GM18868 (cell line): ENCODE measurements at regions not wholly inside any gene's neighbourhood (a gene's known extent, or its start where the extent isn't known, plus 50 kb on each side); places are given as distances from the start of the nearest gene placed in this dataset.

Experiments
- ATAC-seq: cut with Tn5 transposase; IDR thresholded peaks from one replicate; pipeline ENCODE4 v1.9.1; 2021; ENCODE audit warnings: mild to moderate bottlenecking, moderate library complexity; ENCODE audit not compliant: unreplicated experiment

- ATAC-seq: no peak
Measured at GRCh38 chr2:128901572-128902391, 583.1 kb upstream of the HS6ST1 start.

GRCh38 chr2:128903637-128904036 lies 585.0 kb upstream of the HS6ST1 start:
- ATAC-seq: no peak

GRCh38 chr2:128911276-128911675 lies 592.6 kb upstream of the HS6ST1 start:
- ATAC-seq: no peak

GRCh38 chr2:128914320-128914719 lies 595.7 kb upstream of the HS6ST1 start:
- ATAC-seq: no peak

GRCh38 chr2:128921751-128922150 lies 603.1 kb upstream of the HS6ST1 start:
- no peak for ATAC-seq

- ATAC-seq: no peak
Measured at GRCh38 chr2:128922154-128922553, 603.5 kb upstream of the HS6ST1 start.

- no peak for ATAC-seq
Measured at GRCh38 chr2:128925631-128926030, 607.0 kb upstream of the HS6ST1 start.

GRCh38 chr2:128930101-128930500 lies 611.4 kb upstream of the HS6ST1 start:
- ATAC-seq: no peak

- no peak for ATAC-seq
Measured at GRCh38 chr2:128940378-128940777, 621.7 kb upstream of the HS6ST1 start.

- no peak for ATAC-seq
Measured at GRCh38 chr2:128941751-128942150, 623.1 kb upstream of the HS6ST1 start.

- ATAC-seq: no peak
Measured at GRCh38 chr2:128949360-128949759, 630.7 kb upstream of the HS6ST1 start.

- no peak for ATAC-seq
Measured at GRCh38 chr2:128950758-128951157, 632.1 kb upstream of the HS6ST1 start.

- ATAC-seq: no peak
Measured at GRCh38 chr2:128958241-128958640, 639.6 kb upstream of the HS6ST1 start.

- ATAC-seq: no peak
Measured at GRCh38 chr2:128967646-128968045, 649.0 kb upstream of the HS6ST1 start.

GRCh38 chr2:128969374-128969773 lies 650.7 kb upstream of the HS6ST1 start:
- ATAC-seq: no peak

- no peak for ATAC-seq
Measured at GRCh38 chr2:128970332-128971116, 651.9 kb upstream of the HS6ST1 start.

GRCh38 chr2:128973566-128973965 lies 654.9 kb upstream of the HS6ST1 start:
- ATAC-seq: no peak

- no peak for ATAC-seq
Measured at GRCh38 chr2:128978212-128978611, 659.5 kb upstream of the HS6ST1 start.

GRCh38 chr2:128979182-128979581 lies 660.5 kb upstream of the HS6ST1 start:
- no peak for ATAC-seq

GRCh38 chr2:128980475-128980874 lies 661.8 kb upstream of the HS6ST1 start:
- ATAC-seq: no peak

GRCh38 chr2:128981353-128981752 lies 662.7 kb upstream of the HS6ST1 start:
- ATAC-seq: no peak

- ATAC-seq: no peak
Measured at GRCh38 chr2:128982001-128982400, 663.3 kb upstream of the HS6ST1 start.
